Stimulated activated CD8-positive, alpha-beta memory T cell treated with anti-CD3 and anti-CD28 coated beads, Interleukin-15, amount 100 ng/mL, for 48 hours (primary cell): ENCODE measurements at regions not wholly inside any gene's neighbourhood (a gene's known extent, or its start where the extent isn't known, plus 50 kb on each side); places are given as distances from the start of the nearest gene placed in this dataset.
"Not testable (repeated sequence)": the region's sequence is repeated elsewhere in the genome, so short reads cannot be mapped to it uniquely, and the experiment has no call there.

Experiments used
- DNase-seq, 2 donors: peaks; one replicate each; pipeline ENCODE4 v3.0.0-alpha.2; 2020; ENCODE audit warnings: low read depth in 2 of 2

GRCh38 chr4:138399081-138399480 is 156.9 kb upstream of the SLC7A11 start:
- DNase-seq = no peak

- no peak for DNase-seq
These were observed 156.2 kb upstream of the SLC7A11 start for GRCh38 chr4:138398322-138398721.

- DNase-seq = no peak
These were observed 151.9 kb upstream of the SLC7A11 start for GRCh38 chr4:138393886-138394610.

- DNase-seq = no peak
These were observed 150.7 kb upstream of the SLC7A11 start for GRCh38 chr4:138392751-138393308.

GRCh38 chr4:138389976-138390685 is 148.0 kb upstream of the SLC7A11 start:
- no peak for DNase-seq

- no peak for DNase-seq
These were observed 132.8 kb upstream of the SLC7A11 start for GRCh38 chr4:138374947-138375346.

- no peak for DNase-seq
These were observed 125.8 kb upstream of the SLC7A11 start for GRCh38 chr4:138367942-138368341.

- DNase-seq = not testable (repeated sequence)
These were observed 110.3 kb upstream of the SLC7A11 start for GRCh38 chr4:138352446-138352845.

GRCh38 chr4:138348055-138348454 is 105.9 kb upstream of the SLC7A11 start:
- DNase-seq = no peak

GRCh38 chr4:138347561-138347960 is 105.4 kb upstream of the SLC7A11 start:
- DNase-seq = no peak

- DNase-seq = no peak
These were observed 102.7 kb upstream of the SLC7A11 start for GRCh38 chr4:138344851-138345250.

- no peak for DNase-seq
These were observed 101.9 kb upstream of the SLC7A11 start for GRCh38 chr4:138344054-138344453.

GRCh38 chr4:138341739-138342415 is 99.7 kb upstream of the SLC7A11 start:
- no peak for DNase-seq

- DNase-seq = no peak
These were observed 96.7 kb upstream of the SLC7A11 start for GRCh38 chr4:138338840-138339239.

- not testable (repeated sequence) for DNase-seq
These were observed 96.1 kb upstream of the SLC7A11 start for GRCh38 chr4:138338222-138338621.

- DNase-seq = no peak
These were observed 92.3 kb upstream of the SLC7A11 start for GRCh38 chr4:138334346-138335016.

- DNase-seq = not testable (repeated sequence)
These were observed 90.3 kb upstream of the SLC7A11 start for GRCh38 chr4:138332415-138332814.

GRCh38 chr4:138330531-138330930 is 88.4 kb upstream of the SLC7A11 start:
- no peak for DNase-seq

GRCh38 chr4:138329506-138330070 is 87.4 kb upstream of the SLC7A11 start:
- DNase-seq = no peak

GRCh38 chr4:138327338-138327737 is 85.2 kb upstream of the SLC7A11 start:
- no peak for DNase-seq

GRCh38 chr4:138320831-138321230 is 78.7 kb upstream of the SLC7A11 start:
- DNase-seq = no peak

GRCh38 chr4:138320030-138320429 is 77.9 kb upstream of the SLC7A11 start:
- no peak for DNase-seq
